ENCODE measurements at regions not wholly inside any gene's neighbourhood (a gene's known extent, or its start where the extent isn't known, plus 50 kb on each side); places are given as distances from the start of the nearest gene placed in this dataset.

DNA sequence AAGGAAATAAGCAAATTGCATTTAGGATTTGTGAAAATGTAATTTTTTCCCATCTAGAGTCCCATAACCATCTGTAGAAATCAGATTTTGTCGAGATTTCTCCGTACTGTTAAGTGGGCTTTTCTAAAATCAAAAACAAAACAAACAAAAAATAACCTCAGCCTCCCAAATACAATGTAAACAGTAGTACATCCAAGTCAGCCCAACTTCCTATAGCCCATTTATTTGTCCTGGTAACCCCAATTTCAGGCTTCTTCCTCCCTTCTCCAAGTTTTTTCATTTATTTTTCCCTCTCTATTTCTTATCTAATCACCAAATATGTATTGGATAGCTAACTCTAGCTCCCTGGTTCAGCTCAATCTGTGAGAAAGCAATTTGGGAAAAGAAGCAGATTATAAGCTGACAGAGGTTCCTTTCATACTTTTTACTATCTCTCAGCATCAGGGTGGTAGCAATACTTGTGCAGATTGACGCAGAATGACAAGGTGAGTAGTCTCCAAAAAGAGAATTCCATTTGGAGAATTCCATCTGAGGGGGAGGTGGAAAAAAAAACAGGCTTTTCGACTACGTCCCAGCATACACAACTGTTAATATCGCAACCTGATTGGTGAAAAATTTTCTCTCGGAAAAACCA is 132.6 kb upstream of the BTN3A2 start:
- no peak for TF ChIP-seq EP300 (conservative IDR thresholded peaks at IDR 0.05; ENCODE audit: poor library complexity, severe bottlenecking)
- TF ChIP-seq, protein P1, sequence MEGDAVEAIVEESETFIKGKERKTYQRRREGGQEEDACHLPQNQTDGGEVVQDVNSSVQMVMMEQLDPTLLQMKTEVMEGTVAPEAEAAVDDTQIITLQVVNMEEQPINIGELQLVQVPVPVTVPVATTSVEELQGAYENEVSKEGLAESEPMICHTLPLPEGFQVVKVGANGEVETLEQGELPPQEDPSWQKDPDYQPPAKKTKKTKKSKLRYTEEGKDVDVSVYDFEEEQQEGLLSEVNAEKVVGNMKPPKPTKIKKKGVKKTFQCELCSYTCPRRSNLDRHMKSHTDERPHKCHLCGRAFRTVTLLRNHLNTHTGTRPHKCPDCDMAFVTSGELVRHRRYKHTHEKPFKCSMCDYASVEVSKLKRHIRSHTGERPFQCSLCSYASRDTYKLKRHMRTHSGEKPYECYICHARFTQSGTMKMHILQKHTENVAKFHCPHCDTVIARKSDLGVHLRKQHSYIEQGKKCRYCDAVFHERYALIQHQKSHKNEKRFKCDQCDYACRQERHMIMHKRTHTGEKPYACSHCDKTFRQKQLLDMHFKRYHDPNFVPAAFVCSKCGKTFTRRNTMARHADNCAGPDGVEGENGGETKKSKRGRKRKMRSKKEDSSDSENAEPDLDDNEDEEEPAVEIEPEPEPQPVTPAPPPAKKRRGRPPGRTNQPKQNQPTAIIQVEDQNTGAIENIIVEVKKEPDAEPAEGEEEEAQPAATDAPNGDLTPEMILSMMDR (IDR thresholded peaks at IDR 0.05; ENCODE audit: poor library complexity, severe bottlenecking), result no peak
- TF ChIP-seq MXI1 (conservative IDR thresholded peaks at IDR 0.05; ENCODE audit: poor library complexity, severe bottlenecking), result no peak
- TF ChIP-seq EZH2 (IDR thresholded peaks at IDR 0.05; ENCODE audit: borderline replicate concordance, insufficient read depth, low read length, poor library complexity, severe bottlenecking), result no peak
